HG02943 (cell line): ENCODE measurements at regions not wholly inside any gene's neighbourhood (a gene's known extent, or its start where the extent isn't known, plus 50 kb on each side); places are given as distances from the start of the nearest gene placed in this dataset.
"Not testable (repeated sequence)": the region's sequence is repeated elsewhere in the genome, so short reads cannot be mapped to it uniquely, and the experiment has no call there.

Source experiments
- ATAC-seq: cut with Tn5 transposase; IDR thresholded peaks from one replicate; pipeline ENCODE4 v1.9.1; 2021; ENCODE audit warnings: mild to moderate bottlenecking, low read depth, moderate library complexity; ENCODE audit not compliant: unreplicated experiment

GRCh38 chr13:31605076-31605860 lies 134.1 kb upstream of the RXFP2 start:
- ATAC-seq = no peak

GRCh38 chr13:31607531-31607930 lies 131.8 kb upstream of the RXFP2 start:
- not testable (repeated sequence) for ATAC-seq

- ATAC-seq = not testable (repeated sequence)
Measured at GRCh38 chr13:31608780-31609179, 130.5 kb upstream of the RXFP2 start.

GRCh38 chr13:31610270-31610998 lies 128.9 kb upstream of the RXFP2 start:
- no peak for ATAC-seq

- ATAC-seq = no peak
Measured at GRCh38 chr13:31611214-31611613, 128.1 kb upstream of the RXFP2 start.

GRCh38 chr13:31614073-31614472 lies 125.3 kb upstream of the RXFP2 start:
- no peak for ATAC-seq

- ATAC-seq = no peak
Measured at GRCh38 chr13:31614704-31615103, 124.6 kb upstream of the RXFP2 start.

GRCh38 chr13:31625115-31625514 lies 114.2 kb upstream of the RXFP2 start:
- ATAC-seq = no peak

- no peak for ATAC-seq
Measured at GRCh38 chr13:31627097-31627845, 112.1 kb upstream of the RXFP2 start.

GRCh38 chr13:31629085-31629780 lies 110.1 kb upstream of the RXFP2 start:
- no peak for ATAC-seq

- ATAC-seq = no peak
Measured at GRCh38 chr13:31631071-31631470, 108.3 kb upstream of the RXFP2 start.

GRCh38 chr13:31631746-31632145 lies 107.6 kb upstream of the RXFP2 start:
- no peak for ATAC-seq

- ATAC-seq = no peak
Measured at GRCh38 chr13:31638577-31638976, 100.7 kb upstream of the RXFP2 start.

GRCh38 chr13:31639443-31640163 lies 99.7 kb upstream of the RXFP2 start:
- no peak for ATAC-seq

- ATAC-seq = no peak
Measured at GRCh38 chr13:31649766-31650165, 89.6 kb upstream of the RXFP2 start.

GRCh38 chr13:31653730-31654129 lies 85.6 kb upstream of the RXFP2 start:
- no peak for ATAC-seq

GRCh38 chr13:31663880-31664585 lies 75.3 kb upstream of the RXFP2 start:
- no peak for ATAC-seq

GRCh38 chr13:31670831-31671617 lies 68.3 kb upstream of the RXFP2 start:
- ATAC-seq = no peak

- ATAC-seq = no peak
Measured at GRCh38 chr13:31674051-31674450, 65.3 kb upstream of the RXFP2 start.
